Erythroblast (primary cell): ENCODE measurements at regions not wholly inside any gene's neighbourhood (a gene's known extent, or its start where the extent isn't known, plus 50 kb on each side); places are given as distances from the start of the nearest gene placed in this dataset.

Experiments
- GATA1 ChIP-seq: IDR thresholded peaks from 2 replicates; pipeline ENCODE4 v1.6.1; 2011; ENCODE audit warnings: low read depth, mild to moderate bottlenecking, control low read depth, low read length, moderate library complexity
- POLR2A ChIP-seq: IDR thresholded peaks from 2 replicates; pipeline ENCODE4 v1.6.1; 2011; ENCODE audit warnings: mild to moderate bottlenecking, low read length

GRCh38 chrX:22665818-22666217 lies 333.9 kb upstream of the DDX53 start:
- TF ChIP-seq POLR2A, result no peak
- no peak for TF ChIP-seq GATA1
